ENCODE measurements at regions not wholly inside any gene's neighbourhood (a gene's known extent, or its start where the extent isn't known, plus 50 kb on each side); places are given as distances from the start of the nearest gene placed in this dataset.
"Not testable (repeated sequence)": the region's sequence is repeated elsewhere in the genome, so short reads cannot be mapped to it uniquely, and the experiment has no call there.

DNA sequence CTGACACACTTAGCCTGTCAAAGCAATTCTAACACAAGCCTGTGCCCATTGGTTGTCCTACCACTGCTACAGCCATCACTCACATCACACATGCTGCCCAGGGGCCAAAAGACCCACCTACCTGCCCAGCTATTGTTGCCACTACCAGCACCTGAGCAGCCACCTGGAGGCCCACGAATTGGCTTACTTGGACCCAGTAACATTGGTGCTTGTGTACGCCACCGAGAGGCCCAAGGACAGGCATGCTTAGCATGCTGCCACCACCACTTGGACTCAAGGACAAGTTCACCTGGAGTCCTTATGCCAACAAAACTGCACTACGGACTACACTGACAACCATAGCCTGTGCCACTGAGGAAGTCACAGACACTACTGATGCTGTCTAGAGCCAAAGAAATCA, 221.1 kb downstream of the SLC38A4 start:
- TF ChIP-seq ZFX (IDR thresholded peaks at IDR 0.05; ENCODE audit: borderline replicate concordance) = no peak
- no peak overlapping the region for H3K27ac ChIP-seq

DNA sequence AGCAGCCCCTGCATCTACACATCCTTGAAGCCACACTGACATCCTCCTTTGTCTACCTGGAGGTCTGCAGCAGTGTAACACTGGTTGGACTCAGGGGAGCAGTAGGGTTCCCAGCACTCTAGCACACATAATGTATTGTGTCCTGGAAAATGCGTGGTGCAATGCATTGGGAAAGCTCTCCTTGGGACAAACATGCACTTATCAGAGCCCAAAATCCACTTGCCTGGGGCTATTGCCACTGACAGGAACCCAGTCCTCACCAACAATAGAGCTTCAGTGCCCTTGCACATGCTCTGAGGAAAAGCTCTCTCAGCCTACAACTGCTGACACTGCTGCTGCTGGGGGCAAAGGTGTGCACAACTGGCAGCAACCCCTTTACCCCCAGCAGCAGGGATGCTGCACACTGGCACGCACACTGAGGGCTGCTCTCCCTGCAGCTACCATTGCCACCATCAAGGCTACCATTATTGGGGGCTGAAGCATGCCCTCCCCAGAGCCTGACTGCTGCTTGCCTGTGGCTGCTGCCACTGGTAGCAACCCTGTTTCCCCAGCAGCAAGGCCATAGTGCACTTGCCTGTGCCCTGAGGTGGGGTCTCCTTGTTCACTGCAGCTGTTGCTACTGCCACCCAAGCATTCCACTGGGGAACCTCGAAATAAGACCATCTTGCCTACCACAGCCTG, 221.9 kb downstream of the SLC38A4 start:
- H3K27ac ChIP-seq = no peak overlapping the region
- TF ChIP-seq ZFX (IDR thresholded peaks at IDR 0.05; ENCODE audit: borderline replicate concordance) (no peak), CTCF (IDR thresholded peaks at IDR 0.05) (no peak)

DNA sequence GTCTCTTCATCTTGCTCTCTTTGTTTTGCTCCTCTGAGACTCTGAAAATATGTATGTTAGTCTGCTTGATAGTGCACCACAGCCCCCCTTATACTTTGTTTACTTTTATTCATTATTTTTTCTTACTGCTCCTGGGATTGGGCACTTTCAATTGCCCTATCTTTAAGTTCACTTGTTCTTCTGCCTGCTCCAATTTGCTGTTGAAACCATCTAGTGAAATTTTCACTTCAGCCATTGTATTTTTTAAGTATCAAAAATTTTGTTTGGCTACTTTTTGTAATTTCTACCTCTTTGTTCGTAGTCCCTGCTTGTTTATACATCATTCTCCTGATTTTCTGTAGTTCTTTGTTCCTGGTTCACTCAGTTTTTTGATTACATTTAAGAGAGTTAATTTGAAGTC, 223.3 kb downstream of the SLC38A4 start:
- no peak for TF ChIP-seq ZFX (IDR thresholded peaks at IDR 0.05; ENCODE audit: borderline replicate concordance)
- TF ChIP-seq CTCF (IDR thresholded peaks at IDR 0.05) = no peak
- H3K27ac ChIP-seq = no peak overlapping the region

DNA sequence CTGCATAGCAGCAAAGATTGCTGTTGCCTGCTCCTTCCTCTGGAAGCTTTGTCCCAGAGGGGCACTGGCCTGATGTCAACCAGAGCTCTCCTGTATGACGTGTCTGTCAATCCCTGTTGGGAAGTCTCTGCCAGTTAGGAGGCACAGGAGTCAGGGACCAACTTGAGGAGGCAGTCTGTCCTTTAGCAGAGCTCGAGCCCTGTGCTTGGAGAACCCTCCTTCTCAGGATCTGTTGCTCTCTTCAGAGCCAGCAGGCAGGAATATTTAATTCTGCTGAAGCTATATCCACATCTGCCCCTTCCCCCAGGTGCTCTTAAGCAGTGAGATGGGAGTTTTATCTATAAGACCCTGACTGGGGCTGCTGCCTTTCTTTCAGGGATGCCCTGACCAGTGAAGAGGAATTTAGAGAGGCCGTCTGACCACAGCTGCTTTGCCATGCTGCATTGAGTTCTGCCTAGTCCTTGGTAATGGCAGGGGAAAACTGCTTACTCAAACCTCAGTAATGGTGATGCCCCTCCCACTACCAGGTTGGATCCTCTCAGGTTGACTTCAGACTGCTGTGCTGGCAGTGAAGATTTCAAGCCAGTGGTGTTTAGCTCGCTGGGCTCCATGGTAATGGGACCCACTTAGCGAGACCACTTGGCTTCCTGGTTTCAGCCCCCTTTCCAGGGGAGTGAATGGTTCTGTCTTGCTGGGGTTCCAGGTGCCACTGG, 218.6 kb upstream of the SLC38A2 start:
- no peak for TF ChIP-seq ZFX (IDR thresholded peaks at IDR 0.05; ENCODE audit: borderline replicate concordance)
- TF ChIP-seq CTCF (IDR thresholded peaks at IDR 0.05) = no peak
- H3K27ac ChIP-seq = no peak overlapping the region

GRCh38 chr12:46585854-46586621, 213.5 kb upstream of the SLC38A2 start:
- H3K27ac ChIP-seq = no peak overlapping the region
- TF ChIP-seq CTCF (IDR thresholded peaks at IDR 0.05) = no peak
- TF ChIP-seq ZFX (IDR thresholded peaks at IDR 0.05; ENCODE audit: borderline replicate concordance) = no peak

DNA sequence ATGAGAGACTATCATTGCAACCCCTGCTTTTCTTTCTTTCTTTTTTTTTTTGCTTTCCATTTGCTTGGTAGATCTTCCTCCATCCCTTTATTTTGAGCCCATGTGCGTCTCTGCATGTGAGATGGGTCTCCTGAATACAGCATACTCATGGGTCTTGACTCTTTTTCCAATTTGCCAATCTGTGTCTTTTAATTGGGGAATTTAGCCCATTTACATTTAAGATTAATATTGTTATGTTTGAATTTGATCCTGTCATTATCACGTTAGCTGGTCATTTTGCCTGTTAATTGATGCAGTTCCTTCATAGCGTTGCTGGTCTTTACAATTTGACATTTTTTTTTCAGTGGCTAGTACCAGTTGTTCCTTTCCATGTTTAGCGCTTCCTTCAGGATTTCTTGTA, 211.5 kb upstream of the SLC38A2 start:
- H3K27ac ChIP-seq = not testable (repeated sequence)

- H3K27ac ChIP-seq = not testable (repeated sequence)
These were observed 209.4 kb upstream of the SLC38A2 start for GRCh38 chr12:46581990-46582389.

DNA sequence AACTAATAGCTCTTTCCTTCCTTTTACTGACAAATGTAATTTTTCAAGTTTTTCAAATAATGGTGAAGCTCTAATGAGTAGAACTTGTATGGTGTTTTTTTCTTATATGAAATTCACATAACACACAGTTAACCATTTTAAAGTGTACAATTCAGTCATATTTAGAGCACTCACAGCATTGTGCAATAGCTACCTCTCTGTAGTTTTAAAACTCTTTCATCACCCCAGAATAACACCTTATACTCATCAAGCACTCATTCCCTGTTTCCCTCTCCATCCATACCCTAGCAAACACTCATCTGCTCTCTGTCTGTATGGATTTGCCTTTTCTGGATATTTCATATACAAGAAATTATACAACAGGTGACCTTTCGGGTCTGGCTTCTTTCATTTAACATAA, 207.9 kb upstream of the SLC38A2 start:
- no peak for TF ChIP-seq CTCF (IDR thresholded peaks at IDR 0.05)
- no peak for TF ChIP-seq ZFX (IDR thresholded peaks at IDR 0.05; ENCODE audit: borderline replicate concordance)
- no peak overlapping the region for H3K27ac ChIP-seq
